ENCODE measurements at regions not wholly inside any gene's neighbourhood (a gene's known extent, or its start where the extent isn't known, plus 50 kb on each side); places are given as distances from the start of the nearest gene placed in this dataset.
A peak's percentile ranks its signal among the peaks of the same experiment; 100 is the strongest.

GRCh38 chr11:37947821-37948220 lies 1349.8 kb upstream of the RAG2 start:
- no peak overlapping the region for H3K4me3 Mint-ChIP-seq
- no peak for DNase-seq
- intact Hi-C loops (cut with micrococcal nuclease) = no loop called here
- Histone ChIP-seq H3K79me2 (ENCODE audit: insufficient read depth, low read length) (no peaks in the 10 kb centered on the region), H3K27me3 (ENCODE audit: control insufficient read depth in 2 of 2, insufficient read depth in 2 of 2, low read length in 2 of 2) (no peaks in the 10 kb centered on the region), H3K9ac (ENCODE audit: insufficient read depth, low read length, poor library complexity, severe bottlenecking) (no peak overlapping the region), H3K9me3 (replicated peaks in 1 of 2; ENCODE audit: control insufficient read depth in 1 of 2, insufficient read depth in 1 of 2, low read length in 2 of 2) (peaks cover 0 to 6% of the 10 kb centered on the region in 2 donors), H3K36me3 (replicated peaks in 1 of 2; ENCODE audit: control insufficient read depth in 1 of 2, insufficient read depth in 2 of 2, low read length in 2 of 2) (no peaks in the 10 kb centered on the region), H2AFZ (ENCODE audit: insufficient read depth, low read depth, low read length, poor library complexity, severe bottlenecking) (no peak overlapping the region), H3K4me3 (replicated peaks in 1 of 3; ENCODE audit: low read depth in 2 of 3, low read length in 3 of 3) (no peak overlapping the region), H3K4me1 (ENCODE audit: control insufficient read depth in 1 of 2, insufficient read depth in 2 of 2, low read length in 2 of 2) (no peaks in the 10 kb centered on the region), H3K27ac (ENCODE audit: low read depth in 1 of 2, low read length in 2 of 2) (no peak overlapping the region), H4K20me1 (ENCODE audit: insufficient read depth, low read length) (no peaks in the 10 kb centered on the region), H3K4me2 (replicated peaks; ENCODE audit: extremely low read depth, low read length, poor library complexity, severe bottlenecking) (no peak overlapping the region)
- TF ChIP-seq CTCF (IDR thresholded peaks at IDR 0.05) = no peak
- WGBS (ENCODE audit: insufficient coverage) = 84% methylated on average over 2 of the region's 3 CpGs
- peaks cover 2 to 10% (median 5%) of the 10 kb centered on the region in 7 donors for H3K9me3 Mint-ChIP-seq
- no peaks in the 10 kb centered on the region for H3K36me3 Mint-ChIP-seq
- no peaks in the 10 kb centered on the region for H3K27me3 Mint-ChIP-seq (ENCODE audit: low read depth in 3 of 3)
- H3K4me1 Mint-ChIP-seq = peaks cover 3% of the 10 kb centered on the region
- no peak overlapping the region for H3K27ac Mint-ChIP-seq

- DNase-seq = no peak
- peak; percentile 60 for TF ChIP-seq CTCF (IDR thresholded peaks at IDR 0.05)
- Mint-ChIP-seq H3K9me3 (peaks cover 3 to 10% (median 6%) of the 10 kb centered on the region in 7 donors), H3K4me1 (peaks cover 3% of the 10 kb centered on the region), H3K36me3 (no peaks in the 10 kb centered on the region), H3K27me3 (ENCODE audit: low read depth in 3 of 3) (no peaks in the 10 kb centered on the region), H3K4me3 (no peak overlapping the region), H3K27ac (no peak overlapping the region)
- Histone ChIP-seq H4K20me1 (ENCODE audit: insufficient read depth, low read length) (no peaks in the 10 kb centered on the region), H3K9ac (ENCODE audit: insufficient read depth, low read length, poor library complexity, severe bottlenecking) (no peak overlapping the region), H2AFZ (ENCODE audit: insufficient read depth, low read depth, low read length, poor library complexity, severe bottlenecking) (no peak overlapping the region), H3K9me3 (replicated peaks in 1 of 2; ENCODE audit: control insufficient read depth in 1 of 2, insufficient read depth in 1 of 2, low read length in 2 of 2) (peaks cover 0 to 6% of the 10 kb centered on the region in 2 donors), H3K27ac (ENCODE audit: low read depth in 1 of 2, low read length in 2 of 2) (no peak overlapping the region), H3K36me3 (replicated peaks in 1 of 2; ENCODE audit: control insufficient read depth in 1 of 2, insufficient read depth in 2 of 2, low read length in 2 of 2) (no peaks in the 10 kb centered on the region), H3K27me3 (ENCODE audit: control insufficient read depth in 2 of 2, insufficient read depth in 2 of 2, low read length in 2 of 2) (no peaks in the 10 kb centered on the region), H3K79me2 (ENCODE audit: insufficient read depth, low read length) (no peaks in the 10 kb centered on the region), H3K4me1 (ENCODE audit: control insufficient read depth in 1 of 2, insufficient read depth in 2 of 2, low read length in 2 of 2) (no peaks in the 10 kb centered on the region), H3K4me2 (replicated peaks; ENCODE audit: extremely low read depth, low read length, poor library complexity, severe bottlenecking) (no peak overlapping the region), H3K4me3 (replicated peaks in 1 of 3; ENCODE audit: low read depth in 2 of 3, low read length in 3 of 3) (no peak overlapping the region)
- intact Hi-C loops (cut with micrococcal nuclease) = no loop called here
- WGBS (ENCODE audit: insufficient coverage) = 100% methylated on average over 2 of the region's 4 CpGs
These were observed 1348.2 kb upstream of the RAG2 start for GRCh38 chr11:37946155-37946766.
